Testis (tissue), 2 donors: ENCODE measurements at regions not wholly inside any gene's neighbourhood (a gene's known extent, or its start where the extent isn't known, plus 50 kb on each side); places are given as distances from the start of the nearest gene placed in this dataset.

Experiments used
- POLR2A ChIP-seq: fragments of 450-650 bp; IDR thresholded peaks from one replicate; pipeline ENCODE4 v1.6.1; 2017; ENCODE audit warnings: antibody characterized with exemption, mild to moderate bottlenecking, moderate library complexity
- TF ChIP-seq, protein P1 (sequence below), 3 experiments: fragments of 450-650 bp in 2 of 3; fragments of 200-600 bp in 1 of 3; sonication (generic) in 1 of 3; IDR thresholded peaks; one replicate each; pipeline ENCODE4 v1.5.1; 2016 to 2019; ENCODE audit warnings: antibody characterized with exemption in 3 of 3, mild to moderate bottlenecking in 2 of 3, moderate library complexity in 1 of 3

DNA sequence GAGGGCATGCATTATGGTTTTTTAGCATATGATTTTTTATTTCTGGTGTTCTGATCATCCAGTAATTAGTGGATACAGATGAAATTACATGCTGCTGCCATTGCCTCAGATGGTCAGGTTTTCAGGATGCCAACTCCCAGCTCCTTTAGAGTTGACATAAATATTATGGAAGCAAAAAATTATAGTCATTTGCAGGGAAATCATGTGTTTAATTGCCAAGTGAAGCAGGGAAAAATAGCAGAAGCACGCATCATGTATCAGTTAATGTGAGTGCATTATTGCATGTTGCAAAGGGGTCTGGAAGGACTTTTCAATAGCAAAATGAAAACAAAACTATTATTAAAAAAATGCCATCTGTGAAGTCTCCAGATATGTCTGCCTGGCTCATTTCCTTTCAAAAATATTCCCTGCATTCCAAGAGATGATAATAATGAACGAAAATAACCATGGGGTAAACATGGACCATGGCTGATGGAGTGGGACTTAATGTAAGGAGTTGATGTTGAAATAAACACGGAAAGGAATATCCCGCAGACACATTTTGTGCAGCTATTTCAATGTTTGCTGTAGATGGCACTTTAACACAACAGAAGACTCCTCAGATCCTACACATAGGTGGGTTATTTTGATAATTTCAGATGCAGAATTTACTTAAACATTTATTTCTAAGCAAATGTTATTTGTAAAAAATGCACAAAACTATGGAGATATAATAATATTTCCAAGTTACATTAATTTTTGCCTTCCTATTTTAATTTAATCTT is 87.7 kb upstream of the DYNAP start:
- TF ChIP-seq POLR2A = no peak
- TF ChIP-seq, protein P1, sequence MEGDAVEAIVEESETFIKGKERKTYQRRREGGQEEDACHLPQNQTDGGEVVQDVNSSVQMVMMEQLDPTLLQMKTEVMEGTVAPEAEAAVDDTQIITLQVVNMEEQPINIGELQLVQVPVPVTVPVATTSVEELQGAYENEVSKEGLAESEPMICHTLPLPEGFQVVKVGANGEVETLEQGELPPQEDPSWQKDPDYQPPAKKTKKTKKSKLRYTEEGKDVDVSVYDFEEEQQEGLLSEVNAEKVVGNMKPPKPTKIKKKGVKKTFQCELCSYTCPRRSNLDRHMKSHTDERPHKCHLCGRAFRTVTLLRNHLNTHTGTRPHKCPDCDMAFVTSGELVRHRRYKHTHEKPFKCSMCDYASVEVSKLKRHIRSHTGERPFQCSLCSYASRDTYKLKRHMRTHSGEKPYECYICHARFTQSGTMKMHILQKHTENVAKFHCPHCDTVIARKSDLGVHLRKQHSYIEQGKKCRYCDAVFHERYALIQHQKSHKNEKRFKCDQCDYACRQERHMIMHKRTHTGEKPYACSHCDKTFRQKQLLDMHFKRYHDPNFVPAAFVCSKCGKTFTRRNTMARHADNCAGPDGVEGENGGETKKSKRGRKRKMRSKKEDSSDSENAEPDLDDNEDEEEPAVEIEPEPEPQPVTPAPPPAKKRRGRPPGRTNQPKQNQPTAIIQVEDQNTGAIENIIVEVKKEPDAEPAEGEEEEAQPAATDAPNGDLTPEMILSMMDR (IDR thresholded peaks at IDR 0.05) = no peak
